GM12872 (cell line): ENCODE measurements at regions not wholly inside any gene's neighbourhood (a gene's known extent, or its start where the extent isn't known, plus 50 kb on each side); places are given as distances from the start of the nearest gene placed in this dataset.

Experiments used
- CTCF ChIP-seq: IDR thresholded peaks from 3 replicates; pipeline ENCODE4 v1.5.1; 2011; ENCODE audit warnings: low read depth, mild to moderate bottlenecking, low read length, moderate library complexity; ENCODE audit not compliant: insufficient read depth

GRCh38 chr2:118644190-118644589 lies 203.3 kb downstream of the EN1 start:
- TF ChIP-seq CTCF, result no peak

GRCh38 chr2:118643294-118643693 lies 204.2 kb downstream of the EN1 start:
- TF ChIP-seq CTCF, result no peak

GRCh38 chr2:118642501-118642900 lies 204.9 kb downstream of the EN1 start:
- no peak for TF ChIP-seq CTCF

GRCh38 chr2:118641711-118642110 lies 205.7 kb downstream of the EN1 start:
- TF ChIP-seq CTCF, result no peak

- TF ChIP-seq CTCF, result no peak
Observed at GRCh38 chr2:118639371-118639770, 208.1 kb downstream of the EN1 start.

GRCh38 chr2:118638453-118638852 lies 209.0 kb downstream of the EN1 start:
- TF ChIP-seq CTCF, result no peak

GRCh38 chr2:118635891-118636290 lies 211.6 kb downstream of the EN1 start:
- no peak for TF ChIP-seq CTCF

- no peak for TF ChIP-seq CTCF
Observed at GRCh38 chr2:118634876-118635275, 212.6 kb downstream of the EN1 start.
